Esophagus muscularis mucosa (tissue), 3 donors: ENCODE measurements at regions not wholly inside any gene's neighbourhood (a gene's known extent, or its start where the extent isn't known, plus 50 kb on each side); places are given as distances from the start of the nearest gene placed in this dataset.

Source experiments
- EP300 ChIP-seq: sonication (generic); formaldehyde crosslinking; IDR thresholded peaks from one replicate; pipeline ENCODE4 v1.6.1; 2017; ENCODE audit warnings: antibody characterized with exemption
- TF ChIP-seq, protein P1 (sequence below), 3 experiments: fragments of 200-600 bp in 2 of 3; fragments of 450-650 bp in 1 of 3; sonication (generic) in 2 of 3; IDR thresholded peaks; one replicate each; pipeline ENCODE4 v1.5.1; 2017 to 2019; ENCODE audit warnings: antibody characterized with exemption in 3 of 3, mild to moderate bottlenecking in 2 of 3, moderate library complexity in 1 of 3

DNA sequence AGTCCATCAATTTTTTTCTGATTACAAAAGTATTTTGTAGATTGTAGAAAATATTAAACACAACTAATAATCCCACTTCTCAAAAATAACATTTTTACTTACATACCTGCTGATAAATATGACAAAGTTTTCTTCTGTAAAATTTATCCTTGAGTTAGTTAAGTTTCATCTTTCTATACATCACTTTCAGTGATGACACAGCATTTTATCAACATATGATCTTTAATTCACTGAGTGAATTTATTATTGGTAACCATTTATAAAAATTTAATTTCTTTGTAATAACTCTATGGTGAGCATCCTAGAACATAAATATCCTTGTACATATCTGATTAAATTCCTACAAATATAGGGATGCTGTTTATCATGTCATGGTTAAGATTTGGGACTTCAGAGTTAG, 385.0 kb upstream of the SLC35B3 start:
- TF ChIP-seq, protein P1, sequence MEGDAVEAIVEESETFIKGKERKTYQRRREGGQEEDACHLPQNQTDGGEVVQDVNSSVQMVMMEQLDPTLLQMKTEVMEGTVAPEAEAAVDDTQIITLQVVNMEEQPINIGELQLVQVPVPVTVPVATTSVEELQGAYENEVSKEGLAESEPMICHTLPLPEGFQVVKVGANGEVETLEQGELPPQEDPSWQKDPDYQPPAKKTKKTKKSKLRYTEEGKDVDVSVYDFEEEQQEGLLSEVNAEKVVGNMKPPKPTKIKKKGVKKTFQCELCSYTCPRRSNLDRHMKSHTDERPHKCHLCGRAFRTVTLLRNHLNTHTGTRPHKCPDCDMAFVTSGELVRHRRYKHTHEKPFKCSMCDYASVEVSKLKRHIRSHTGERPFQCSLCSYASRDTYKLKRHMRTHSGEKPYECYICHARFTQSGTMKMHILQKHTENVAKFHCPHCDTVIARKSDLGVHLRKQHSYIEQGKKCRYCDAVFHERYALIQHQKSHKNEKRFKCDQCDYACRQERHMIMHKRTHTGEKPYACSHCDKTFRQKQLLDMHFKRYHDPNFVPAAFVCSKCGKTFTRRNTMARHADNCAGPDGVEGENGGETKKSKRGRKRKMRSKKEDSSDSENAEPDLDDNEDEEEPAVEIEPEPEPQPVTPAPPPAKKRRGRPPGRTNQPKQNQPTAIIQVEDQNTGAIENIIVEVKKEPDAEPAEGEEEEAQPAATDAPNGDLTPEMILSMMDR (IDR thresholded peaks at IDR 0.05), result no peak
- TF ChIP-seq EP300, result no peak
